GM19468 (cell line): ENCODE measurements at regions not wholly inside any gene's neighbourhood (a gene's known extent, or its start where the extent isn't known, plus 50 kb on each side); places are given as distances from the start of the nearest gene placed in this dataset.

ENCODE experiments used
- ATAC-seq: cut with Tn5 transposase; IDR thresholded peaks from one replicate; pipeline ENCODE4 v1.9.1; 2021; ENCODE audit warnings: mild to moderate bottlenecking, moderate library complexity, moderate number of reproducible peaks; ENCODE audit not compliant: unreplicated experiment; ENCODE audit errors: extremely low read depth

GRCh38 chr12:102609996-102610395, 129.6 kb upstream of the IGF1 start:
- no peak for ATAC-seq

DNA sequence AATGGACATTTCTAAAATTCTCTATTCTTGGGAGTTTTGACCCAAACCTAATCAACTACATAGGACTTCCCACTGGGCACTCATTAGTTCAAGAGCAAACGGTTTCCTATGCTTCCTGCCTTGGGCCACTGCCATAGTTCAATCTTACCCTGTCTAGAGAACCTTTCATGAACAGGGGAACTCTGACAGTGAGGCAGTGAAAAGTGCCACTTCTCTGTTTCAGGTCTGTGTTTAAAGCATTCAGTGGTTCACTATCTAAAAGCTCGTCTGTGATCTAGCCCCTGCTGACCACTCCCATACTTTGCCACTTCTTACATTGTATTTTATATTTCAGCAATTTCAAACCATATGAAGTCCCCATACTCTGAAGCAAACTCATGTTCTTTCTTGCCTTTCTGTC, 122.7 kb upstream of the IGF1 start:
- ATAC-seq: no peak

DNA sequence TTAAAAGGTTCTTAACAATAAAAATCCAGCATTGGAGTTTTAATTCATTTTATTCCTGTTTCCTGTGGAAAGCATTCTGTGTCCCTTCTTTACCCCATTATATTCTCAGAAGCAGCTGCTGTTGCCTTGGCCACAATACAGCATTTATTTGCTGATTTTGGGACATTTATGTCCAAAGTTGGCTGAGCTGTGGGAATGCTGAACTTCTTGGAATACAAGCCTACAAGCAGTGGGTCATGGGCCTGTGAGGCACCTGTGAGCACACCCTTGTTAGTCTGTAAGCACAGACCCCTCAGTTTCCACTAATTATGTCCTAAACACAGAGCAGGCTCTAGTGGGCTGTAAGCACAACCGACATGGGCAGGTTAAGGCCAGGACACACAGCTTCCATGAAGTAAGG, 122.2 kb upstream of the IGF1 start:
- ATAC-seq: no peak

- ATAC-seq: no peak
Measured at GRCh38 chr12:102601621-102602020, 121.3 kb upstream of the IGF1 start.

DNA sequence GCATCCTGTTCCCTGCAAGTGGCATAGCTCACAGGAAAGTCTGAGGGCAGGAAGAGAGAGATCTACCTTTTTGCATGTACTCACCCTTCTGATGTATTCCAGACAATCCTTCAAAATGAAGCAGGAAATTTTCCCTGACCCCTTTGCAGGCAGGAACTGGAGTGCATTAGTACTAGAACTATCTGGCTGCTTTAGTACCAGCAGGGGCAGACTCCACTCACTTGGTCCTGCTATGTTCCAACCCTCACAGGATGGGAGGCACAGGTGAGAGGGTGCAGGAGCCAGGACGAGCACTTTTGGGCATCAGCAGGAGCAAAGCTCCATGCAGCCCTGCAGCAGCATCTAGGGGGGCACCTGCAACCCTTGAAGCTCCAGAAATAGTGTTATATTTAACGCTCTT, 116.3 kb upstream of the IGF1 start:
- no peak for ATAC-seq

DNA sequence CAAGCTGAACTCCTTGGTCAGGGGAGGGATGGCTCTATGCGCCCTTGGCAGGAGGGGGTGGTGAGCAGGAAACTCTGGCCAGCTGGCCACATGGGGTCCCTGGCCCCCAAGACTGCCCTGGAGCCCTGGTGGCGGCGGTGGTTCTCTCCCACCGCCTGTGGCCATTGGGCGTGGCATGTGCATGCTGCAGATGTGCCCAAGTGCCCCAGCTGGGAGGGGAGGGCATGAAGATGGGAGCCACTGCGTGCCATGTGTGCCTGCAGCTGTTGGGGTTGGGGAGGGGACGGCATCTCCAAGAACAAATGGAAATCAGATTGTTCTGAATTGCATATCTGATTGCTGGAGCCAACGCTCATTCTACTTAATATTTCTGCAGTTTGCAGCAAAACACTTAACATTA, 115.7 kb upstream of the IGF1 start:
- no peak for ATAC-seq

DNA sequence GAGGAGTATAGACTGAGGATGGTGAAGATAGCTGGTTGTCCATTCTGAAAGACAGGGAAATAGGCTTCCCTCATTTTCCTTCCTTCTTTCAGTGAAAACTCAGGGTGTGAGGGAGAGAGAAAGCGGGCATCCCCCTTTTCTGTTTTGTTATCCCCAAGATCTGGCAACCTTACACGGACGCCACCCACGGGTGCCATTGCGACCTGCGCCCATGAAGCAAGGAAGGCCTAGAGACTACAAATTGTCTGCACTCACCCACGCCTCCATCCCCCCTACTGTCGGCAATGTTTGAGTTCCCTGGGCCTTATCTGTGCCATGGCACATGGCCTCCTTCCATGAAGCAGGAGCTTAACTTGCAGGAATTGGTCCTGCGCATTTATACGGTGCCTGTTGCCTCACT, 115.0 kb upstream of the IGF1 start:
- no peak for ATAC-seq

GRCh38 chr12:102593134-102593533, 112.8 kb upstream of the IGF1 start:
- no peak for ATAC-seq

GRCh38 chr12:102592134-102592533, 111.8 kb upstream of the IGF1 start:
- ATAC-seq: no peak

DNA sequence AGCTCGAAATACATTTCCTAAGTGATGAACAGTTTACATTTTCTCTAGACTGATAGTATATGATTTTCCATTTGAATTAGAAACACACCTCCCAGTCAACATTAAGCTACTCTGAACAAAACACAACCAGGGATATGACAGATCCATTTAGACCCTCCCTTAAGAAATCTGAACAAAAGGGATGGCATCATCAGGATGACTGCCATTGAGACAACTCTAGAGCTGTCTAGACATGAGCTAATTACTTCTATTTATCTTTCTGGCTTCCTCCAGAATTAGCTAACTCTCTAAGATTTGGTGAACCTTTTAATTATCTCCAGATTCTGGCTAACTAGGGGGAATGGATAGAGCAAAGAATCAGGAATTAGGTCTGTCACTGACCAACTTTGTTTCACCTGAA, 92.9 kb upstream of the IGF1 start:
- no peak for ATAC-seq

GRCh38 chr12:102571889-102572288, 91.5 kb upstream of the IGF1 start:
- no peak for ATAC-seq

GRCh38 chr12:102570256-102570655, 89.9 kb upstream of the IGF1 start:
- ATAC-seq: no peak

DNA sequence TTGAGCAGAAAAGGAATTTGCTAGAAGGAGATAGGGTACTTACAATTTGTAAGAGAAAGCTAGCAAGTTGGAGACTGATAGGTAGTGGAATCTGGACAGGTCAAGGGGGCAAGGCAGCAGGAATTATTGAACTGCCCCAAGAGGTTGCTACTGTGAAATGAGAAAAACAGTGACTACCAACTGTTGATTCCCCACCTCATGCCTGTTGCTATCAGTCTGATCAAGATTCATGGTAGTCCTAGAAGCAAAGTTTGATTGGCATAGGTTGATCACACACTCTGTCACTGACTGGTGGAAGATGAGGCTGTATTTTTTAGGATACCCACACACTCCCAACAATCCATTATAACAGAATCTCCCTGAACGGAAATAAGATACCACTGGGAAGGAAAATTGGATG, 89.4 kb upstream of the IGF1 start:
- no peak for ATAC-seq

- no peak for ATAC-seq
Measured at GRCh38 chr12:102568276-102568675, 87.9 kb upstream of the IGF1 start.

DNA sequence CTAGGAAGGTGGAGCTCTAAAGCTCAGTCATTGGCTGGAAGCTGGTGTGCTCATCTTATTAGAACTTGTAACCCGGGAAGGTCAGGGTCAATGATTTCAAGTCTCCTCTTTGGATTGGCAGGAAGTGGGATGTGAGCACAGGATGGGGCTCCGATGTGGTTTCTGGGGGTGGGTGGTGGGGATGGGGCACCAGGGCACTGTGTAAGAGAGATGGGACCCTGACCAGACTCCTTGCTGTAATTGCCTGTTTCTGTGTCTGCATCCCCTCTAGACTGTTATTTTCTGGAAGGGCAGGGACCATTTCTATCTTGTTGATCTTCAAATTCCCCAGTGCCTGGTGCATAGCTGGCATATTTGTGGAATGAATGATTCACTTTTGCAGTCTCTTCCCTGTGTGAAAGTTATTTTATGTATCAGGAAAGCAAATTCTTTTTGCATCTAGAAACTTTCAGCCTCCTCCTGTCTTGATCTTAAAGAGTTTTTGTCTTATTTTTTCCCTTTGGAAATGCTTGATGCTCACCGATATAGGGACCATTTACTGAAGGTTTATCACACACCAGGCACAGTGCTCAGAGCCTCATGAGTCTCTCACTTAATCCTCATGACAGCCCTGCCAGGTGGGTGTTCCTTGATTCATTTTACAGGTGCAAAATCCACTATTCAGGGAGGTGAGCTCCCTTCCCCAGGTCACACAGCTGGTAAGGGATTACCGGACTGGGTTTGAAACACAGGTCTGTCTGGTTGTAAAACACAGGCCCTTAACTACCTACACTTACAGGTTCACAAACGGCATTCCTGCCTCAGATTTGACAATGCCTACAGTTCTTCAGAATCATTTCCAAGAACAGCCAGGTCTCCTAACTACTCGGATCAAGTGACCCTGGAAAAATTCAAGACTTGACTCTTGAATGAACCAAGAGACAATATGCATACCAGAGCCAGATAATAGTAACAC, 86.9 kb upstream of the IGF1 start:
- ATAC-seq: no peak

DNA sequence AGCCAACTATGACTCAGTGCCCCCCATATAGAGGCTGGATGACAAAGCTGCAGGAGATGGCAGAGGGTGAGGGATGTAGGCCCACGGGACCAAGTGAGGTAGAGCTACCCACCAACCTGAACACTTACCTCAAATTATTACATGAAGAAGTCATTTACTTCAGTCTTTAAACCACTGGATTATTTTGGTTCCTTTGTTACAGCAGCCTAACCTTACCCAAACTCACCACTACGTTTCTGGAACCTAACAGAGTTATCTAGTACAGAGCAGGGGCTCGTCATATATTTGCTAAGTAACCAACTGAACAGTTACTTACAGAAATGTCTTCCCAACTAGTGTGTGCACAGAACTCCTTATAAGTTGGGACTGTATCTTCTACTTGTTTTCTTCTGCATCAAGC, 85.2 kb upstream of the IGF1 start:
- ATAC-seq: no peak

- no peak for ATAC-seq
Measured at GRCh38 chr12:102564026-102564425, 83.7 kb upstream of the IGF1 start.

DNA sequence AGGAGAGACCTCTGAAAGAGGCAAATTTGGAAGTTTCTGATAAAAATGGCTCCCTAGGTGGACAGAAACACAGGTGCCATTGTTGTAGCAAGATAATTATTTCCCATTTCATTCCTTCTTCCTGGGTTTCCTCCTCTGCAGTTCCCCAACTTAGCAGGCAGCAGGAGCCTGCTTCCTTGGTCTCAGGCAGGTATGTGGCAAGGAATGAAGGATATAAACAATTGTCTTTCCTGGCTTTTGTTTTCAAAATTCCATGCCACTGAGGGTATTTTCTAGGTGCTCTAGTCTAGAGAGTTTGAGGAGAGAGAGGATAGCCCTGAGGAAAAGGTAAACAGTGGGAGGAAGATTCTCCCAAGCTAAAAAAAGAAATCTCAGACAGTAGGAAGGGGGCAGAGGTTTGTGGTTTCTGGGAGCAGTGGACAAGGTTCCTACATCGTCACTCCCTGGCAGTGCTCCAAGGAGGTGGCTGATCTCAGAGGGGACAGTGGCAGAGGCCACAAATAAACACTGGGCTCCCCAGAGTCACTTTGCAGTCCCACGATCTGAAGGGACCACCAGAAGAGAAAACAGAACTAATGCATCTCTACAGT, 82.6 kb upstream of the IGF1 start:
- ATAC-seq: no peak

- ATAC-seq: no peak
Measured at GRCh38 chr12:102551186-102551585, 70.8 kb upstream of the IGF1 start.

DNA sequence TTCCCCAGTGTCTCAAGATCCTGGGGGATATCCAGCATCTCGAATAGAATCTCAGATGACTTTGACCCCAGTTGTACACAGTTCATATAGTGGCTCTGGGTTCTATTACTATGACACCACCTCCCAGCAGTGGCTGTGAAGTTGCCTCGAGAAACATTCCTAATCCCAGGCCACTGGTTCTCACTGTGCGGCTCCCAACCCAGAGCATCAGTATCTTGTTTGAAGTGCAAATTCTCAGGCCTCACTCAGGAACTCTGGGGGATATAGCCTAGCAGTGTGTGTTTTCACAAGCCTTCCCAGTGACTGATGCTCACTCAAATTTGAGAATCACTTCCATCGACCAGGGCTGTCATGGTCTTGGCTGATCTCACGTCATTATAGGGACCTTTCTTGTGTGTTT, 69.3 kb upstream of the IGF1 start:
- ATAC-seq: no peak

GRCh38 chr12:102548543-102548942, 68.2 kb upstream of the IGF1 start:
- ATAC-seq: no peak
